GM12891 (cell line): ENCODE measurements at regions not wholly inside any gene's neighbourhood (a gene's known extent, or its start where the extent isn't known, plus 50 kb on each side); places are given as distances from the start of the nearest gene placed in this dataset.

ENCODE experiments used
- POLR2A ChIP-seq: IDR thresholded peaks from 2 replicates; pipeline ENCODE4 v1.6.1; 2011; ENCODE audit warnings: low read depth, low read length, control low read depth
- POLR2AphosphoS5 ChIP-seq: IDR thresholded peaks from 2 replicates; pipeline ENCODE4 v1.6.1; 2011; ENCODE audit warnings: low read depth, low read length, control low read depth
- POU2F2 ChIP-seq: IDR thresholded peaks from 2 replicates; pipeline ENCODE4 v1.6.1; 2011; ENCODE audit warnings: low read depth, mild to moderate bottlenecking, control low read depth, low read length, moderate library complexity
- TAF1 ChIP-seq: IDR thresholded peaks from 2 replicates; pipeline ENCODE4 v1.6.1; 2011; ENCODE audit warnings: low read depth, low read length, control low read depth

GRCh38 chr11:8773916-8774539 lies 91.4 kb downstream of the RPL27A start:
- TF ChIP-seq POLR2AphosphoS5 = no peak
- TF ChIP-seq POLR2A = no peak
- no peak for TF ChIP-seq TAF1
- TF ChIP-seq POU2F2 = no peak
